Astrocyte (in vitro differentiated cells and primary cell): ENCODE measurements at regions not wholly inside any gene's neighbourhood (a gene's known extent, or its start where the extent isn't known, plus 50 kb on each side); places are given as distances from the start of the nearest gene placed in this dataset.

Experiments used
- EZH2 ChIP-seq: IDR thresholded peaks from 2 replicates; pipeline ENCODE4 v1.6.1; 2012; ENCODE audit warnings: mild to moderate bottlenecking, low read length, inconsistent platforms; ENCODE audit not compliant: insufficient read depth
- TF ChIP-seq, protein P1 (sequence below): IDR thresholded peaks from 2 replicates; pipeline ENCODE4 v1.5.1; 2011; ENCODE audit warnings: low read depth, mild to moderate bottlenecking, inconsistent platforms, low read length, moderate library complexity; ENCODE audit not compliant: insufficient read depth

GRCh38 chr4:72971572-72971971 lies 97.9 kb downstream of the COX18 start:
- TF ChIP-seq, protein P1, sequence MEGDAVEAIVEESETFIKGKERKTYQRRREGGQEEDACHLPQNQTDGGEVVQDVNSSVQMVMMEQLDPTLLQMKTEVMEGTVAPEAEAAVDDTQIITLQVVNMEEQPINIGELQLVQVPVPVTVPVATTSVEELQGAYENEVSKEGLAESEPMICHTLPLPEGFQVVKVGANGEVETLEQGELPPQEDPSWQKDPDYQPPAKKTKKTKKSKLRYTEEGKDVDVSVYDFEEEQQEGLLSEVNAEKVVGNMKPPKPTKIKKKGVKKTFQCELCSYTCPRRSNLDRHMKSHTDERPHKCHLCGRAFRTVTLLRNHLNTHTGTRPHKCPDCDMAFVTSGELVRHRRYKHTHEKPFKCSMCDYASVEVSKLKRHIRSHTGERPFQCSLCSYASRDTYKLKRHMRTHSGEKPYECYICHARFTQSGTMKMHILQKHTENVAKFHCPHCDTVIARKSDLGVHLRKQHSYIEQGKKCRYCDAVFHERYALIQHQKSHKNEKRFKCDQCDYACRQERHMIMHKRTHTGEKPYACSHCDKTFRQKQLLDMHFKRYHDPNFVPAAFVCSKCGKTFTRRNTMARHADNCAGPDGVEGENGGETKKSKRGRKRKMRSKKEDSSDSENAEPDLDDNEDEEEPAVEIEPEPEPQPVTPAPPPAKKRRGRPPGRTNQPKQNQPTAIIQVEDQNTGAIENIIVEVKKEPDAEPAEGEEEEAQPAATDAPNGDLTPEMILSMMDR = no peak
- TF ChIP-seq EZH2 = no peak
